ENCODE measurements at regions not wholly inside any gene's neighbourhood (a gene's known extent, or its start where the extent isn't known, plus 50 kb on each side); places are given as distances from the start of the nearest gene placed in this dataset.
"Not testable (repeated sequence)": the region's sequence is repeated elsewhere in the genome, so short reads cannot be mapped to it uniquely, and the experiment has no call there.

GRCh38 chr4:118410138-118410537, 57.3 kb upstream of the PRSS12 start:
- Mint-ChIP-seq H3K9me3 (no peaks in the 10 kb centered on the region), H3K4me1 (ENCODE audit: low read depth) (no peaks in the 10 kb centered on the region), H3K27ac (no peak overlapping the region), H3K27me3 (ENCODE audit: low read depth) (peaks cover 5% of the 10 kb centered on the region), H3K36me3 (ENCODE audit: low read depth) (no peaks in the 10 kb centered on the region), H3K4me3 (no peak overlapping the region)

- Mint-ChIP-seq H3K4me3 (no peak overlapping the region), H3K27ac (no peak overlapping the region)
These were observed 64.5 kb upstream of the PRSS12 start for GRCh38 chr4:118417325-118417724.

GRCh38 chr4:118417800-118418199, 65.0 kb upstream of the PRSS12 start:
- H3K4me3 Mint-ChIP-seq; H3K27me3 Mint-ChIP-seq (ENCODE audit: low read depth); H3K27ac Mint-ChIP-seq; H3K4me1 Mint-ChIP-seq (ENCODE audit: low read depth); H3K36me3 Mint-ChIP-seq (ENCODE audit: low read depth); H3K9me3 Mint-ChIP-seq: not testable (repeated sequence)

More at GRCh38 chr4:118417325-118417724, 64.5 kb upstream of the PRSS12 start:
- Mint-ChIP-seq H3K4me1 (ENCODE audit: low read depth) (no peaks in the 10 kb centered on the region), H3K27me3 (ENCODE audit: low read depth) (peaks cover 4% of the 10 kb centered on the region), H3K36me3 (ENCODE audit: low read depth) (no peaks in the 10 kb centered on the region), H3K9me3 (no peaks in the 10 kb centered on the region)

- not testable (repeated sequence) for H3K27ac Mint-ChIP-seq; H3K36me3 Mint-ChIP-seq (ENCODE audit: low read depth); H3K4me3 Mint-ChIP-seq; H3K27me3 Mint-ChIP-seq (ENCODE audit: low read depth); H3K4me1 Mint-ChIP-seq (ENCODE audit: low read depth); H3K9me3 Mint-ChIP-seq
These were observed 65.6 kb upstream of the PRSS12 start for GRCh38 chr4:118418396-118418795.

GRCh38 chr4:118419626-118420025, 66.8 kb upstream of the PRSS12 start:
- H3K27ac Mint-ChIP-seq; H3K4me1 Mint-ChIP-seq (ENCODE audit: low read depth); H3K27me3 Mint-ChIP-seq (ENCODE audit: low read depth); H3K4me3 Mint-ChIP-seq; H3K9me3 Mint-ChIP-seq; H3K36me3 Mint-ChIP-seq (ENCODE audit: low read depth): not testable (repeated sequence)

- not testable (repeated sequence) for H3K9me3 Mint-ChIP-seq
These were observed 71.3 kb upstream of the PRSS12 start for GRCh38 chr4:118424062-118424461.

GRCh38 chr4:118428881-118429280, 76.1 kb upstream of the PRSS12 start:
- not testable (repeated sequence) for H3K27ac Mint-ChIP-seq; H3K36me3 Mint-ChIP-seq (ENCODE audit: low read depth); H3K4me3 Mint-ChIP-seq; H3K4me1 Mint-ChIP-seq (ENCODE audit: low read depth); H3K27me3 Mint-ChIP-seq (ENCODE audit: low read depth); H3K9me3 Mint-ChIP-seq

More at GRCh38 chr4:118424062-118424461, 71.3 kb upstream of the PRSS12 start:
- H3K4me1 Mint-ChIP-seq (ENCODE audit: low read depth); H3K27me3 Mint-ChIP-seq (ENCODE audit: low read depth); H3K36me3 Mint-ChIP-seq (ENCODE audit: low read depth); H3K27ac Mint-ChIP-seq; H3K4me3 Mint-ChIP-seq: not testable (repeated sequence)

- not testable (repeated sequence) for H3K27me3 Mint-ChIP-seq (ENCODE audit: low read depth); H3K4me1 Mint-ChIP-seq (ENCODE audit: low read depth); H3K27ac Mint-ChIP-seq; H3K9me3 Mint-ChIP-seq; H3K36me3 Mint-ChIP-seq (ENCODE audit: low read depth); H3K4me3 Mint-ChIP-seq
These were observed 79.6 kb upstream of the PRSS12 start for GRCh38 chr4:118432359-118432758.

GRCh38 chr4:118433612-118434375, 81.0 kb upstream of the PRSS12 start:
- H3K9me3 Mint-ChIP-seq; H3K36me3 Mint-ChIP-seq (ENCODE audit: low read depth); H3K27me3 Mint-ChIP-seq (ENCODE audit: low read depth); H3K4me3 Mint-ChIP-seq; H3K4me1 Mint-ChIP-seq (ENCODE audit: low read depth); H3K27ac Mint-ChIP-seq: not testable (repeated sequence)

GRCh38 chr4:118435415-118435814, 82.6 kb upstream of the PRSS12 start:
- not testable (repeated sequence) for H3K4me1 Mint-ChIP-seq (ENCODE audit: low read depth); H3K4me3 Mint-ChIP-seq; H3K27ac Mint-ChIP-seq; H3K9me3 Mint-ChIP-seq; H3K36me3 Mint-ChIP-seq (ENCODE audit: low read depth); H3K27me3 Mint-ChIP-seq (ENCODE audit: low read depth)

GRCh38 chr4:118442115-118442837, 89.5 kb upstream of the PRSS12 start:
- not testable (repeated sequence) for H3K27ac Mint-ChIP-seq

GRCh38 chr4:118447397-118447796, 94.6 kb upstream of the PRSS12 start:
- not testable (repeated sequence) for H3K27me3 Mint-ChIP-seq (ENCODE audit: low read depth); H3K9me3 Mint-ChIP-seq; H3K27ac Mint-ChIP-seq; H3K36me3 Mint-ChIP-seq (ENCODE audit: low read depth); H3K4me3 Mint-ChIP-seq; H3K4me1 Mint-ChIP-seq (ENCODE audit: low read depth)

More at GRCh38 chr4:118442115-118442837, 89.5 kb upstream of the PRSS12 start:
- not testable (repeated sequence) for H3K9me3 Mint-ChIP-seq; H3K36me3 Mint-ChIP-seq (ENCODE audit: low read depth); H3K4me3 Mint-ChIP-seq; H3K27me3 Mint-ChIP-seq (ENCODE audit: low read depth); H3K4me1 Mint-ChIP-seq (ENCODE audit: low read depth)

GRCh38 chr4:118454857-118455256, 102.1 kb upstream of the PRSS12 start:
- H3K9me3 Mint-ChIP-seq; H3K27me3 Mint-ChIP-seq (ENCODE audit: low read depth); H3K27ac Mint-ChIP-seq; H3K36me3 Mint-ChIP-seq (ENCODE audit: low read depth); H3K4me1 Mint-ChIP-seq (ENCODE audit: low read depth); H3K4me3 Mint-ChIP-seq: not testable (repeated sequence)

GRCh38 chr4:118461435-118461834, 108.6 kb upstream of the PRSS12 start:
- not testable (repeated sequence) for H3K4me1 Mint-ChIP-seq (ENCODE audit: low read depth); H3K9me3 Mint-ChIP-seq; H3K4me3 Mint-ChIP-seq; H3K27ac Mint-ChIP-seq; H3K27me3 Mint-ChIP-seq (ENCODE audit: low read depth); H3K36me3 Mint-ChIP-seq (ENCODE audit: low read depth)

- not testable (repeated sequence) for H3K4me1 Mint-ChIP-seq (ENCODE audit: low read depth); H3K9me3 Mint-ChIP-seq; H3K27me3 Mint-ChIP-seq (ENCODE audit: low read depth); H3K36me3 Mint-ChIP-seq (ENCODE audit: low read depth); H3K4me3 Mint-ChIP-seq; H3K27ac Mint-ChIP-seq
These were observed 113.0 kb upstream of the PRSS12 start for GRCh38 chr4:118465831-118466230.
